ENCODE measurements at regions not wholly inside any gene's neighbourhood (a gene's known extent, or its start where the extent isn't known, plus 50 kb on each side); places are given as distances from the start of the nearest gene placed in this dataset.
A peak's percentile ranks its signal among the peaks of the same experiment; 100 is the strongest.
"Not testable (repeated sequence)": the region's sequence is repeated elsewhere in the genome, so short reads cannot be mapped to it uniquely, and the experiment has no call there.

GRCh38 chr4:1522606-1523005 lies 116.4 kb upstream of the NKX1-1 start:
- DNase-seq, result no peak

GRCh38 chr4:1521821-1522361 lies 115.6 kb upstream of the NKX1-1 start:
- DNase-seq, result no peak

- DNase-seq, result not testable (repeated sequence)
Observed at GRCh38 chr4:1520795-1521576, 114.7 kb upstream of the NKX1-1 start.

- DNase-seq, result no peak
Observed at GRCh38 chr4:1519787-1520661, 113.8 kb upstream of the NKX1-1 start.

- DNase-seq, result no peak
Observed at GRCh38 chr4:1518997-1519700, 112.9 kb upstream of the NKX1-1 start.

- no peak for DNase-seq
Observed at GRCh38 chr4:1517592-1518411, 111.6 kb upstream of the NKX1-1 start.

GRCh38 chr4:1516881-1517480 lies 110.7 kb upstream of the NKX1-1 start:
- no peak for DNase-seq

GRCh38 chr4:1516261-1516660 lies 110.0 kb upstream of the NKX1-1 start:
- DNase-seq, result no peak

GRCh38 chr4:1515763-1516162 lies 109.5 kb upstream of the NKX1-1 start:
- DNase-seq, result no peak

GRCh38 chr4:1515156-1515555 lies 108.9 kb upstream of the NKX1-1 start:
- DNase-seq, result no peak

- DNase-seq, result no peak
Observed at GRCh38 chr4:1514612-1515011, 108.4 kb upstream of the NKX1-1 start.

GRCh38 chr4:1513936-1514483 lies 107.8 kb upstream of the NKX1-1 start:
- no peak for DNase-seq

- DNase-seq, result peak; percentile 26 to 35
Observed at GRCh38 chr4:1512738-1513660, 106.8 kb upstream of the NKX1-1 start.

- no peak for DNase-seq
Observed at GRCh38 chr4:1512051-1512737, 106.0 kb upstream of the NKX1-1 start.

- DNase-seq, result peak; percentile 34 to 35
Observed at GRCh38 chr4:1511441-1512041, 105.3 kb upstream of the NKX1-1 start.

- DNase-seq, result no peak
Observed at GRCh38 chr4:1510931-1511330, 104.7 kb upstream of the NKX1-1 start.

- no peak for DNase-seq
Observed at GRCh38 chr4:1509366-1509765, 103.1 kb upstream of the NKX1-1 start.

GRCh38 chr4:1508161-1509160 lies 102.2 kb upstream of the NKX1-1 start:
- DNase-seq, result no peak
